ENCODE measurements at regions not wholly inside any gene's neighbourhood (a gene's known extent, or its start where the extent isn't known, plus 50 kb on each side); places are given as distances from the start of the nearest gene placed in this dataset.

DNA sequence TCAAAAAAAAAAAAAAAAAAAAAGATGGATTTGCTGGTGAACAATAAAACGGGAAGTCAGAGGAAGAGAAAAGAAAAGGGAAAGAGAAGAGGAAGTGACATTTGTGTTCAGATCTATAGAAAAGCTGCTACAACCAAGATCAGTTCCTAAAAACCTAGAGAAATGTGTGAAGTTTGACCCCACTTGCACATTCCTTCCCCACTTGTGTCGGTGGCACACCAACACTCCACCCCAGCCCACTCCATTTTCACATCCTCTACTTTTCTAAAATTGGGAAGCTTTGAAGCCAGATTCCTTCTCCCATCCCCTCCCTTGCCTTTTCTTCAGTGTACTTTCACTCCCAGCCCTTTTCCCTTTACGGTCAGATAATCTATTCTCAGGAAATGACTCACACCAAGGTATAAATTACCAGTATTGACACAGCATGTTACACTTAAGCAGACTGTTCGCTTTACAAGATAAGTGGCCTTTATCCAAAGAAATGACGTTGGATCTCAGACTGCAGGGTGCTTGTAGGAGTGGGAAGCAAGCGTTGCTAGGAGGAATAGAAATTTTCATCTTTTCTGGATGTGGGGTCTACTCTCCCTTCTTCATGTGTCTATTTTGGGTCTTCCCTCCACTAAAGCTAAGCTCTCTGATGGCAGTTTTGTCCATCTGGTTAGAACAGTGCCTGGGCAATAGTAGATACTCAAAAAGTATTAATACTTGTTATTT lies 92.5 kb upstream of the ADGRF1 start (continued):
- no peak; the same call in 1 of the 2 replicates for TF ChIP-seq ESRRA (CRISPR knock-in tag; IDR thresholded peaks at IDR 0.05; ENCODE audit: low read depth)
- TF ChIP-seq, protein P1, sequence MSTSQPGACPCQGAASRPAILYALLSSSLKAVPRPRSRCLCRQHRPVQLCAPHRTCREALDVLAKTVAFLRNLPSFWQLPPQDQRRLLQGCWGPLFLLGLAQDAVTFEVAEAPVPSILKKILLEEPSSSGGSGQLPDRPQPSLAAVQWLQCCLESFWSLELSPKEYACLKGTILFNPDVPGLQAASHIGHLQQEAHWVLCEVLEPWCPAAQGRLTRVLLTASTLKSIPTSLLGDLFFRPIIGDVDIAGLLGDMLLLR (CRISPR knock-in tag; IDR thresholded peaks at IDR 0.05): no peak
- TF ChIP-seq, protein P2, sequence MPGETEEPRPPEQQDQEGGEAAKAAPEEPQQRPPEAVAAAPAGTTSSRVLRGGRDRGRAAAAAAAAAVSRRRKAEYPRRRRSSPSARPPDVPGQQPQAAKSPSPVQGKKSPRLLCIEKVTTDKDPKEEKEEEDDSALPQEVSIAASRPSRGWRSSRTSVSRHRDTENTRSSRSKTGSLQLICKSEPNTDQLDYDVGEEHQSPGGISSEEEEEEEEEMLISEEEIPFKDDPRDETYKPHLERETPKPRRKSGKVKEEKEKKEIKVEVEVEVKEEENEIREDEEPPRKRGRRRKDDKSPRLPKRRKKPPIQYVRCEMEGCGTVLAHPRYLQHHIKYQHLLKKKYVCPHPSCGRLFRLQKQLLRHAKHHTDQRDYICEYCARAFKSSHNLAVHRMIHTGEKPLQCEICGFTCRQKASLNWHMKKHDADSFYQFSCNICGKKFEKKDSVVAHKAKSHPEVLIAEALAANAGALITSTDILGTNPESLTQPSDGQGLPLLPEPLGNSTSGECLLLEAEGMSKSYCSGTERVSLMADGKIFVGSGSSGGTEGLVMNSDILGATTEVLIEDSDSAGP (CRISPR knock-in tag; IDR thresholded peaks at IDR 0.05; ENCODE audit: borderline replicate concordance): no peak
- no peak for TF ChIP-seq PAF1 (CRISPR knock-in tag; IDR thresholded peaks at IDR 0.05)
- no peak for TF ChIP-seq TOPORS (CRISPR knock-in tag; IDR thresholded peaks at IDR 0.05)
- TF ChIP-seq SIX4 (CRISPR knock-in tag; IDR thresholded peaks at IDR 0.05): peak; percentile 66; the same call in 1 of the 2 replicates
- TF ChIP-seq, protein P3, sequence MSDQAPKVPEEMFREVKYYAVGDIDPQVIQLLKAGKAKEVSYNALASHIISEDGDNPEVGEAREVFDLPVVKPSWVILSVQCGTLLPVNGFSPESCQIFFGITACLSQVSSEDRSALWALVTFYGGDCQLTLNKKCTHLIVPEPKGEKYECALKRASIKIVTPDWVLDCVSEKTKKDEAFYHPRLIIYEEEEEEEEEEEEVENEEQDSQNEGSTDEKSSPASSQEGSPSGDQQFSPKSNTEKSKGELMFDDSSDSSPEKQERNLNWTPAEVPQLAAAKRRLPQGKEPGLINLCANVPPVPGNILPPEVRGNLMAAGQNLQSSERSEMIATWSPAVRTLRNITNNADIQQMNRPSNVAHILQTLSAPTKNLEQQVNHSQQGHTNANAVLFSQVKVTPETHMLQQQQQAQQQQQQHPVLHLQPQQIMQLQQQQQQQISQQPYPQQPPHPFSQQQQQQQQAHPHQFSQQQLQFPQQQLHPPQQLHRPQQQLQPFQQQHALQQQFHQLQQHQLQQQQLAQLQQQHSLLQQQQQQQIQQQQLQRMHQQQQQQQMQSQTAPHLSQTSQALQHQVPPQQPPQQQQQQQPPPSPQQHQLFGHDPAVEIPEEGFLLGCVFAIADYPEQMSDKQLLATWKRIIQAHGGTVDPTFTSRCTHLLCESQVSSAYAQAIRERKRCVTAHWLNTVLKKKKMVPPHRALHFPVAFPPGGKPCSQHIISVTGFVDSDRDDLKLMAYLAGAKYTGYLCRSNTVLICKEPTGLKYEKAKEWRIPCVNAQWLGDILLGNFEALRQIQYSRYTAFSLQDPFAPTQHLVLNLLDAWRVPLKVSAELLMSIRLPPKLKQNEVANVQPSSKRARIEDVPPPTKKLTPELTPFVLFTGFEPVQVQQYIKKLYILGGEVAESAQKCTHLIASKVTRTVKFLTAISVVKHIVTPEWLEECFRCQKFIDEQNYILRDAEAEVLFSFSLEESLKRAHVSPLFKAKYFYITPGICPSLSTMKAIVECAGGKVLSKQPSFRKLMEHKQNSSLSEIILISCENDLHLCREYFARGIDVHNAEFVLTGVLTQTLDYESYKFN (CRISPR knock-in tag; conservative IDR thresholded peaks at IDR 0.05): peak; percentile 85
- TF ChIP-seq AKAP8 (CRISPR knock-in tag; IDR thresholded peaks at IDR 0.05): no peak
- TF ChIP-seq, protein P4, sequence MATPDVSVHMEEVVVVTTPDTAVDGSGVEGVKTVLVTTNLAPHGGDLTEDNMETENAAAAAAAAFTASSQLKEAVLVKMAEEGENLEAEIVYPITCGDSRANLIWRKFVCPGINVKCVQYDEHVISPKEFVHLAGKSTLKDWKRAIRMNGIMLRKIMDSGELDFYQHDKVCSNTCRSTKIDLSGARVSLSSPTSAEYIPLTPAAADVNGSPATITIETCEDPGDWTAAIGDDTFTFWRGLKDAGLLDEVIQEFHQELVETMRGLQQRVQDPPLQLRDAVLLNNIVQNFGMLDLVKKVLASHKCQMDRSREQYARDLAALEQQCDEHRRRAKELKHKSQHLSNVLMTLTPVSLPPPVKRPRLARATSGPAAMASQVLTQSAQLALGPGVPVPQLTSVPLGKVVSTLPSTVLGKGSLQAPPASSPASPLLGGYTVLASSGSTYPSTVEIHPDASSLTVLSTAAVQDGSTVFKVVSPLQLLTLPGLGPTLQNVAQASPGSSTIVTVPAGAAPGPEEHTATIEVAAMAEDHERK (CRISPR knock-in tag; IDR thresholded peaks at IDR 0.05; ENCODE audit: low read depth): no peak
- TF ChIP-seq KDM6A (CRISPR knock-in tag; IDR thresholded peaks at IDR 0.05; ENCODE audit: low read depth): 0 out of 2 replicates have a peak, but pooled peaks have one; percentile 31
- no peak for TF ChIP-seq ZFAT (CRISPR knock-in tag; conservative IDR thresholded peaks at IDR 0.05)
- no peak for TF ChIP-seq ZNF441 (CRISPR knock-in tag; IDR thresholded peaks at IDR 0.05; ENCODE audit: borderline replicate concordance)
- TF ChIP-seq HNRNPL (IDR thresholded peaks at IDR 0.05; ENCODE audit: low read depth, low read length): no peak
- no peak for TF ChIP-seq WIZ (CRISPR knock-in tag; IDR thresholded peaks at IDR 0.05)
- TF ChIP-seq, protein P5, sequence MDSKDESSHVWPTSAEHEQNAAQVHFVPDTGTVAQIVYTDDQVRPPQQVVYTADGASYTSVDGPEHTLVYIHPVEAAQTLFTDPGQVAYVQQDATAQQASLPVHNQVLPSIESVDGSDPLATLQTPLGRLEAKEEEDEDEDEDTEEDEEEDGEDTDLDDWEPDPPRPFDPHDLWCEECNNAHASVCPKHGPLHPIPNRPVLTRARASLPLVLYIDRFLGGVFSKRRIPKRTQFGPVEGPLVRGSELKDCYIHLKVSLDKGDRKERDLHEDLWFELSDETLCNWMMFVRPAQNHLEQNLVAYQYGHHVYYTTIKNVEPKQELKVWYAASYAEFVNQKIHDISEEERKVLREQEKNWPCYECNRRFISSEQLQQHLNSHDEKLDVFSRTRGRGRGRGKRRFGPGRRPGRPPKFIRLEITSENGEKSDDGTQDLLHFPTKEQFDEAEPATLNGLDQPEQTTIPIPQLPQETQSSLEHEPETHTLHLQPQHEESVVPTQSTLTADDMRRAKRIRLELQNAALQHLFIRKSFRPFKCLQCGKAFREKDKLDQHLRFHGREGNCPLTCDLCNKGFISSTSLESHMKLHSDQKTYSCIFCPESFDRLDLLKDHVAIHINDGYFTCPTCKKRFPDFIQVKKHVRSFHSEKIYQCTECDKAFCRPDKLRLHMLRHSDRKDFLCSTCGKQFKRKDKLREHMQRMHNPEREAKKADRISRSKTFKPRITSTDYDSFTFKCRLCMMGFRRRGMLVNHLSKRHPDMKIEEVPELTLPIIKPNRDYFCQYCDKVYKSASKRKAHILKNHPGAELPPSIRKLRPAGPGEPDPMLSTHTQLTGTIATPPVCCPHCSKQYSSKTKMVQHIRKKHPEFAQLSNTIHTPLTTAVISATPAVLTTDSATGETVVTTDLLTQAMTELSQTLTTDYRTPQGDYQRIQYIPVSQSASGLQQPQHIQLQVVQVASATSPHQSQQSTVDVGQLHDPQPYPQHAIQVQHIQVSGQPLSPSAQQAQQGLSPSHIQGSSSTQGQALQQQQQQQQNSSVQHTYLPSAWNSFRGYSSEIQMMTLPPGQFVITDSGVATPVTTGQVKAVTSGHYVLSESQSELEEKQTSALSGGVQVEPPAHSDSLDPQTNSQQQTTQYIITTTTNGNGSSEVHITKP (CRISPR knock-in tag; IDR thresholded peaks at IDR 0.05; ENCODE audit: low read depth): 0 out of 2 replicates have a peak, but pooled peaks have one; percentile 41
- TF ChIP-seq, protein P6, sequence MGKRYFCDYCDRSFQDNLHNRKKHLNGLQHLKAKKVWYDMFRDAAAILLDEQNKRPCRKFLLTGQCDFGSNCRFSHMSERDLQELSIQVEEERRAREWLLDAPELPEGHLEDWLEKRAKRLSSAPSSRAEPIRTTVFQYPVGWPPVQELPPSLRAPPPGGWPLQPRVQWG (CRISPR knock-in tag; IDR thresholded peaks at IDR 0.05; ENCODE audit: borderline replicate concordance, low read depth): no peak
